GM12892 (cell line): ENCODE measurements at regions not wholly inside any gene's neighbourhood (a gene's known extent, or its start where the extent isn't known, plus 50 kb on each side); places are given as distances from the start of the nearest gene placed in this dataset.

Experiments used
- POLR2A ChIP-seq: IDR thresholded peaks from 2 replicates; pipeline ENCODE4 v1.6.1; 2011; ENCODE audit warnings: low read depth, low read length, control low read depth
- POLR2AphosphoS5 ChIP-seq: IDR thresholded peaks from 2 replicates; pipeline ENCODE4 v1.6.1; 2011; ENCODE audit warnings: low read depth, low read length, control low read depth
- TAF1 ChIP-seq: IDR thresholded peaks from 2 replicates; pipeline ENCODE4 v1.6.1; 2011; ENCODE audit warnings: low read depth, mild to moderate bottlenecking, control low read depth, low read length, borderline replicate concordance

GRCh38 chr17:51351890-51352289 lies 91.5 kb downstream of the UTP18 start:
- TF ChIP-seq POLR2AphosphoS5 (no peak), POLR2A (no peak), TAF1 (no peak)
